ENCODE measurements at regions not wholly inside any gene's neighbourhood (a gene's known extent, or its start where the extent isn't known, plus 50 kb on each side); places are given as distances from the start of the nearest gene placed in this dataset.
"Not testable (repeated sequence)": the region's sequence is repeated elsewhere in the genome, so short reads cannot be mapped to it uniquely, and the experiment has no call there.

DNA sequence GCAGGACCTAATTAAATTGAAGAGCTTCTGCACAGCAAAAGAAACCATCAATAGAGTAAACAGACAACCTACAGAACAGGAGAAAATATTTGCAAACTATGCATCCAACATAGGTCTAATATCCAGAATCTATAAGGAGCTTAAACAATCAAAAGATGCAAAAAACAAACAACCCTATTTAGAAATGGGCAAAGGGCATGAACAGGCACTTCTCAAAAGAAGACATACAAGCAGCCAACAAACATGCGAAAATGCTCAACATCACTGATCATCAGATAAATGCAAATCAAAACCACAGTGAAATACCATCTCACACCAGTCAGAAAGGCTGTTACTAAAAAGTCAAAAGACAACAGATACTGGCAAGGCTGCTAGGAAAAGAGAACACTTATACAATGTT, 189.2 kb downstream of the CYP26B1 start:
- DNase-seq (ENCODE audit: low read depth): not testable (repeated sequence)

DNA sequence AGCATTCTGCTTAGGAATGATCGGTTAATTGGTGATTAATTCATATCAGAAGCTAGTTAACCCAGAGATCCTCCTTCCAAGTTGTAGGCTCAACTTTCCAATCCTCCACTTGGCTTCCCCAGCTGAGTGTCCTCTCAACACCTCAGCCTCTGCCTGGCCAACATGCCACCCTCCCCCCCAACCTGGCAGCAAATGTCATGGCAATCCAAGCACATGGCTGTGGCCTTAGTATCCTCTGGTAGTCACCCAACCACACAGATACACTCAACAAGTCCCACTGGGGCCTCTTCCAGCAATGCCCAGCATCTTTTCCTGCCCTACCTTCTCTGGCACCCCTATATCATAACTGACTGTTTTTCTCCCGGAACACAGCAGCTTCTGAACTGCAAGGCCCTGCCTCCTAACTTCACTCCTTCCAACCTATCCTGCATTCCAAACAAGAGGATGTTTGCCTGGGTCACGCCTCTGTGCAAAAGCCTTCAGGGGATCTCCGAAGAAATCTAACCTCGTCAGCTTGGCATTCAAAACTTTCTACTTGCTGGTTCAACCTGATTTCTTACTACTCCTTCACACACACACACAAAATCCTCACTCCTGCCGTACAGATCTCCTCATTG, 195.0 kb downstream of the CYP26B1 start:
- DNase-seq (ENCODE audit: low read depth): no peak

DNA sequence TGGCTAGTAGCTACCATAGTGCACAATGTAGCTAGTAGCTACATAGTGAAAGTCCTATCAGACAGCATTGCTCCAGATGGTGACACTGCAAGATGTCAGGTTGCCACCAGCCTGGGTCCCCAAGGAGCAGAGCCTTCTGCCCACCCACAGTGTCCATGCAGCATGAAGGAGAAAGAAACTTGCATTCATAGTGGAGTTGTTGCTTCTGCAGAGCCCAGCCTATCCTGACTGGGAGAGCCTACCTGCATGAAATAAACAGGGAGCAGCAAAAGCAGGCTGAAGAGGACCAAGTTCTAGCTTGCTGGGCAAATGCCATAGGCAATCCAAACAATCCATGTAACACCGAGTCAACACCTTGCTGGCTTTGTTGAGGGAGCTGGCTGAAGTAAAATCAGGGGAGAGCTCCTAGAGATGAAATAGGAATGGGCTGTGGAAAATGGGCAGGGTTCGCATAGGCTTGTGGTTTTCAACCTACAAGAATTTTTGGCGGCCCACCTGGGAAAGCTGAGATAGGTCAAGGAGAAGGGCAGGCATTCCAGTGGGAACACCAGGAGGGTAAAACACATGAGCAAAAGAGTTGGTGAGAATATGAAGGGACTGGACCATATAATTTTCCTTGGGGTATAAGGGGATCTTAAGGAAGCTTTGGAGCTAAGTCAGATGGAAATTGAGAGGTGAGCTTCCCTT, 195.8 kb downstream of the CYP26B1 start:
- no peak for DNase-seq (ENCODE audit: low read depth)

DNA sequence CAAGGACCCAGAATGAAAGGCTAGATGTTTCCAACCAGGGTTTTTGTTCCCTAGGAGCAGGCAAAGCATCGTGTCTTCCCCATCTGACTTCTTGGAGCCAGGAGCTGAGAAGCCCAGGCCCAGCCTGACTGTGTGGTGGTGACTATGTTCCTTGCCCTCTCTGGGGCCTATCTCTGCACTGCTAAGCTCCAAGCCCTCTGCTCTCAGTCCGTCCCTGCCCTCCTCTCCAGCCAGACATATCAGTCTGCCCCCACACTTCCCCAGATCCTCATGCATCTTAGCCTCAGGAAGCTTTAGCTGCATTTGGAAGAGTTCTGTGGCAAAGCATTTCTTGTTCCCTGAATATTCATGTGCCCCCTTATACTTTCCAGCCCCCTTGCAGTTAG, 196.6 kb downstream of the CYP26B1 start:
- DNase-seq (ENCODE audit: low read depth): no peak

DNA sequence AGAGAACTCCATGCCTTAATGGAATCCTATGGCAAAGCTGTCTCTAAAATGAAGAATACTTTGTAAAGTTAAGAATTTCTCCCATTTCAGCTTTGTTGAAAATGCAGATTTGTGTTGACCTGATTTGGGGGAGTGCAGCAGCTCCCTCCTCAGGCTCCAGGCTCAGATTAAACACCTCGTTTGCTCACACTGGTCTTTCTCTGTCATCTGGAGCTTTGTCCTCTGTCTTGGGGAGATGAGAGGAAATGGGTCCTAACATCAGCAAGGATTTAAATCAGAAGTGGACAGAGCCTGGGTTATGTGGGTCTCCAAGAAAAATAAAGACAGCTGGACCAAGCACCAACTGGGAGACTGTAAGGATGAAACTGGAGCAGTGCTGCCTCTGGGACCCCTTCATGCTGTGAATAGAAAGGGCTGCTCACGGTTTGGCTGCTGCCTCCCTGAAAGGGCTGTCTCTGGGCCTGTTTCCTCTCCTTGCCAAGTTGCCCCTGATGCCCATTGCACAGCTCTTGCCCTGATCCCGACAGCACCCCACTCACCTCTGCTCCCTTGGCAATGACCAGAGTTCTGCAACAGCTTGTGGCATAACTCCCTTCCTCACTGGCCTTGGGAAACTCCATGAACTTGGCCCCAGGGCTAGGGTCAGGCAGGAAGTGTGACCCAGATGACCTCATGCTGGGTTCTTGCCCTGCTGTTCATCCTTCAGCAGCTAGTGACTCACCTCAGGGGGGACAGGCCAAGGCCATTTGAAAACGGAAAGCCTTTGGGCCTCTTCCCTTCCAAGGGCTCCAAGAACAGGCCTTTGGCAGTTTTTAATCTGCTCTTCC, 197.2 kb downstream of the CYP26B1 start:
- DNase-seq (ENCODE audit: low read depth): no peak

DNA sequence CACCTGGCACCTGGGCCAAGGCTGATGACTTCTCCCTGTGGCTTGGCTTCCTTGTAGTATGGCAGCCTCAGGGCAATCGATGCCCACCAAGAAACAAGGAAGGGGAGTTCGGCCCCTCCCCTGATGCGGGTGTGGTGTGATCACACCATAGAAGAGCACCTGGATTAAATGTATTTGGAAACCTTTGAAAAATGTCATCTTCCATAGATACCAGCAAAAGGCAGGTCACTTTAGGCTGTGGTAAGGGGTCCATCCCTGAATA, 198.2 kb downstream of the CYP26B1 start:
- DNase-seq (ENCODE audit: low read depth): no peak

DNA sequence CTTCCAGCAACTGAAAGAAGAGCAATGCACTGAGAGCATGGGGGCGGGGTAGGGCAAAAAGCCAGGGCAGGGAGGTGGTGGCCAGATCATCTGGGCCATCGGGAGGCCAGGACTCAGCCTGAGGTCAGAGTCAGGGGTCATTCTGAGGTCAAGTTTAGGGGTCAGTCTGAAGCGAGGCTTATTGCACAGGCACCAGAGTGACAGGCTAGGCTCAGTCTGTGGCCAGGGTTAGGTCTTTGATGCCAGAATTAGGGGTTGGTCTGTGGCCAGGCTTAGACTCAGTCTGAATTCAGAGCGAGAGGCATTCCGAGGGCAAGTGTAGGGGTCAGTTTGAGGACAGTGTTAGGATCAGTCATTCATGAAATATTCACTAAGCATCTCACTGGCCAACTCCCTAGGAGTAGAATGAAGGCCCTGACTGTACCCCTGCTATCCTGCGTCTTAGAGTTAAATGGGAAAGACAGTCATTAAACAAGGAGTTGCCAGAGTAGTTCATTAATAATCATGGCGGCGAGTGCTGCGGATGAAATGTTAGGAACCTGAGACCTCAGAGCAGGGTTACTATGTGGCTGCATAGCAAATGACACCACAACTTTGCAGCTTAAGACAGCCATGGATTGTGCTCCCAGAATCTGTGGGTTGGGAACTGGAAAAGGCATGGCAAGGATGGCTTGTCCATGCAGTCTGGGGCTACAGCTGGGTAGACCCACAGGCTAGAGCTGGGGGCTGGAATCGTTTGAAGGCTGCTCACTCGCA, 198.7 kb downstream of the CYP26B1 start:
- DNase-seq (ENCODE audit: low read depth): no peak

DNA sequence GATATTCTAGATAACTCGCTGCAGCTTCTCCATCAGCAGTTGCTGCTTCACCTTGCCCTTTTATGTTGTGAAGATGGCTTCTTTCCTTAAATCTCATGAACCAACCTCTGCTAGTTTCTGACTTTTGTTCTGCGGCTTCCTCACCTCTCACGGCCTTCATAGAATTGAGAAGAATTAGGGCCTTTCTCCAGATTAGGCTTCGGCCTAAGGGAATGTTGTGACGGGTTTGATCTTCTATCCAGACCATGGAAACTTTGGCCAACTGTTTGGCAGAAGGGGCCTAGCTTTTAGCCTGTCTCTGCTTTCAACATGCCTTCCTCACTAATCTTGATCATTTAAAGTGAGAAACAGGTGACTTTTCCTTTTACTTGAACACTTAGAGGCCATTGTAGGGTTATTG, 199.9 kb downstream of the CYP26B1 start:
- DNase-seq (ENCODE audit: low read depth): no peak

DNA sequence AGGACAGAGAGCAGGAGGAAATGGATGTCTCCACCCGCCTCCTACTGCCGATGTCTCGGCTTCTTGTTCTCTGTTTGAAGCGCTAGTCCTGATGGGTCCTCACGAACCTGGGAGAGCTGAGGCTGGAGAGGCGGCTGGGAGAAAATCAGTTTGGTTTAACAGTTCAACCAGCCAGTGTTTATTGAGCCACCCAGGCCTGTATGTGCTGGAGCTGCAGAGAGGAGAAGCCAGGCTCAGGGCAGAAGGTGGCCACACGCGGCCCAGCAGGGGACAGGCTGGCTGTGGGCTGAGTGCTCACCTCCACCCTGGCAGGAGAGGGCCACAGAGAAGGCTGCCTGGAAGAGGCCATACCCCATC, 202.1 kb downstream of the CYP26B1 start:
- no peak for DNase-seq (ENCODE audit: low read depth)

DNA sequence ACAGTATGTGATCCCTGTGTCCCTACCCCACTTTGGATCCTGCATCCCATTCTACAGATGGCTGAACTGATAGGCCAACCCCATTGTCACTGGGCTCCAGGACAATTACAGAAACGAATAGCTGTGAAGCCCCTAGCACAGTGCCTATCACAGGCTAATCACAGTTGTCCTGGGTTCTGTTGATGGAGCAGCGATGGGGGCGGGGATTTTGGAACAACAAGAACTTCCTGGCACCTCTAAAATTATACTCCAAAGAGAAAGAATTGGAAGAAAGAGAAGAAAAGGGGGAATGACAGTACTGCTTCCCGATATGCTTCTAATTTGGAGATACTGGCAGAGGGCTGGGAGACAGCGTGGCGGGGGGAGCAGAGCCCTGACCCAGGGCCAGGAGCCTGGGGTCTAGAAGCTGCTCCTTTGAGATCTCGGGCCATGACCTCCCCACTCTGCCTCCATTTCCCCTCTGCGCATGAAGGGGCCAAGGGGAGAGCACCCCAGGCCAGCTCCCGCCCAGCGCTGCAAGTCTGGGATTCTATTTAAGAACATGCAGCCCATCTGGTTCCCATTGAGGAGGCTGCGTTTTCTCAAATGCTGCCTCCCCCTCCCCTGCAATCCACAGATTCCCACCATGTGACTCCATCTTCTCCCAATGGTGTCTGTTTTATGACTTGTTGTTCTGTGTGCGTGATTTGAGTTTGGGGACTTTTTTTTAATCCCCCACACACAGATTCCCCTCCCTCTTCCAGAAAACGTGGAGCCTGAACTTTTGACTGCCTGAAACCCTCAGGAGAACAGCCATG, 202.7 kb downstream of the CYP26B1 start:
- no peak for DNase-seq (ENCODE audit: low read depth)

DNA sequence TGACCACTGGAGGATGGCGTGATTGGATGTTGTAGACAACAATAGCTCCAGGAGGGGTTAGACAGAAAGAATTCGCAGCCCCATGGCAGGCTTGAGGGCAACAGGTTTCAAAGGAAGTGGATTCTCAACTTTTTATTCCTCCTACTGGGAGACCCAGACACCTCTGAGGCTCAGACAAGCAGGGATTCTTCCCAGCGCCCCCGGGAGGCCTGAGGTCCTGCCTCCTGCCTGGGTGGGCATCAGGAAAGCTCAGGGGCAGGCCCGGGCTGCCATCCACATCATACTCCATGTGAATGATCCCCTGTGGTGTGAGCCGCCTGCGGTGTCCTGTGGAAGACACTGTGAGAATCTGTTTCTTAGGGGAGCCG, 203.5 kb downstream of the CYP26B1 start:
- DNase-seq (ENCODE audit: low read depth): no peak

DNA sequence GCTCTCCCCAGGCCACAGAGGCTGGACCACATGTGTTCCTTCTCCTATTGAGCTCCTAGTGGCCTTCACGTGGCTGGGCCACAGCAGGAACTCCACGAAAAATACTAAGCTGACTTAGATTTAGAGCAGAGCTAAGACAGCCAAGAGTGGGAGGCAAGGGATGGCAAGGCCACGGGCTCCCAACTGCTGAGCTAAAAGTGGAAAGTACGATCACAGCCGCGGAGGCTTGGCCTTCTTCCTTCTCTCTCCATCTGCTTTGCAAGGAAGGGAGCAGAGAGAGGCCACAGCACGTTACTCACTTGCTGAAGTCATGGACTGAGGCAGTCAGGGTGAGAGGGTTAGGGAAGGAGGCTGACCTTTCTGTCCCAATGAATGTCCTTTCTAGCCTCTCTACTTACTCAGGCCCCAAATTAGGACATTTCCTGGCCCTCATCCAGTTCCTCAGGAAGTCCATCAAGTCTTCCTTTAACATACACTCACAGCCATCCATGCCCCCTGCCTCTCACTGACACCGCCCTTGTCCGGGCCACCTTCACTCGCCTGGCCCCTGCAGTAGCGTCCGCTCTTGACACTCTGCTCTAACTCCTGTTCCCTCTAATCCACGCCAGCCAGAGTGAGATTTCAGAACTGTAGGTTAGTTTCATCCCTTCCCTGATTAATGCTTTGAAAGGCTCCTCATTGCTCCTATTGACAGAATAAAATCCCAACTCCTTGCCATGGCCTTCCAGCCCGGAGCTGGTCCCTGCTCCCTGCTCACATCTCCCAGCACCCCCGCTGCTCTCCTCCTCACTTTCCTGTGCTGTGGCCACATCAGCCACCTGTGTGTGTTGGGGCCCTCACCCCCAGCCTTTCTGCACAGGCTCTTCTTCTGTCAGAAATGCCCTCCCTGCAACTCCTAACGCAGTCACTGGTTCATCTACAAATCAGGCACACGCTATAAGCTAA, 204.2 kb downstream of the CYP26B1 start:
- no peak for DNase-seq (ENCODE audit: low read depth)

DNA sequence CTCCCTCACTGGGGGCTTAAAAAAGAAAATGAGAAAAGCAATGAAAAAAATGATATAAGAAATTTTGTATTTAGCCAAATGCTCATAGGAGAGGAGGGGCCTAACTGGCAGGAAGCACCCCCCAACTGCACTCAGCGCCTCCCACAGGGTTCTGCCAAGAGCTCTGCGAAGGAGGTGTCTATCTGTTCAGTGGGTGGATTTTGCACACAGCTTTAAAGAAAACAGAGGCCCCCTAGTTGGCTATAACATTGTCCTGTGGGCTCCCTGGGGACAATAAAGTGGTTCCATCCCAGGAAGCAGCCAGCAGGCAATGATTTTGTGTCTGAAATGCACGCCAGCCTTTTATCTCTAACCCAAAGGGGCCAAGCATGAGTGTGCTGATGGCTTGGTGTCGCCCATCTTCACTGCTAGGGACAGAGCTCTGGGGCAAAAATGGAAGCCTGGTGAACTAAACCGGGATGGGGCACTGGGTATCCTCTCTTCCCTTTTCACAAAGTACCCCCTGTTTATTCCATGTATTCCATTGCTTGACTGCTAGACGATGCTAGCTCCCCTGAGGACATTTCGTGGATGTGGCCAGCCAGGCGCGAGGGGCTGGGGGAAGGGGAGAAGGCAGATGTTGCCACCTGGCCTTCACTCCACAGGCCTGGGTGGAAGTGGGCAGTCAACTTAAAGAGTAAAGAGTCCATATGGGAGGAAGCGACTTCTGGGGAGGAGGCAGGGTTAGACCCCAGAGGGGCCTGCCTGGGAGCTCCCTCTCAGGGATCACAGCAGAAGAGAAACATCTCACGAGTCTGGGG, 205.7 kb downstream of the CYP26B1 start:
- no peak for DNase-seq (ENCODE audit: low read depth)

DNA sequence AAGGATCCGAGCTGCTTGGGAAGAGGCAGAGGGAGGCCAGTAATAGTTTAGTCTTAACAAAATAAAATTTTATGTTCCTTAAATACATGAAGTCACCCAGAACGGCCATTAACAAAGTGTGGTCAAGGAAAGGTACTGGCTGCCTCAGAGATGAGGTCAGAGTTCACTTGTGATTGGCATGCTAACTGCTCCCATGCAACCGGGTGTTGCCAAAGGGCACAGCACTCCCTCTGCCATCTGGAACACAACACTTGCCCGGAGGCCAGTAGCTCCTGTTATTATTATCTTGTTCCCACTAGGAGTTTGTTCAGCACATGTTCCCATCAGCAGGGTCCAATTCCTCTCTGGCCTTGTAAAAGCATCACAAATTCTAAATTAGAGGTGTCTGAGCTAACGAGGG, 207.0 kb downstream of the CYP26B1 start:
- DNase-seq (ENCODE audit: low read depth): no peak

DNA sequence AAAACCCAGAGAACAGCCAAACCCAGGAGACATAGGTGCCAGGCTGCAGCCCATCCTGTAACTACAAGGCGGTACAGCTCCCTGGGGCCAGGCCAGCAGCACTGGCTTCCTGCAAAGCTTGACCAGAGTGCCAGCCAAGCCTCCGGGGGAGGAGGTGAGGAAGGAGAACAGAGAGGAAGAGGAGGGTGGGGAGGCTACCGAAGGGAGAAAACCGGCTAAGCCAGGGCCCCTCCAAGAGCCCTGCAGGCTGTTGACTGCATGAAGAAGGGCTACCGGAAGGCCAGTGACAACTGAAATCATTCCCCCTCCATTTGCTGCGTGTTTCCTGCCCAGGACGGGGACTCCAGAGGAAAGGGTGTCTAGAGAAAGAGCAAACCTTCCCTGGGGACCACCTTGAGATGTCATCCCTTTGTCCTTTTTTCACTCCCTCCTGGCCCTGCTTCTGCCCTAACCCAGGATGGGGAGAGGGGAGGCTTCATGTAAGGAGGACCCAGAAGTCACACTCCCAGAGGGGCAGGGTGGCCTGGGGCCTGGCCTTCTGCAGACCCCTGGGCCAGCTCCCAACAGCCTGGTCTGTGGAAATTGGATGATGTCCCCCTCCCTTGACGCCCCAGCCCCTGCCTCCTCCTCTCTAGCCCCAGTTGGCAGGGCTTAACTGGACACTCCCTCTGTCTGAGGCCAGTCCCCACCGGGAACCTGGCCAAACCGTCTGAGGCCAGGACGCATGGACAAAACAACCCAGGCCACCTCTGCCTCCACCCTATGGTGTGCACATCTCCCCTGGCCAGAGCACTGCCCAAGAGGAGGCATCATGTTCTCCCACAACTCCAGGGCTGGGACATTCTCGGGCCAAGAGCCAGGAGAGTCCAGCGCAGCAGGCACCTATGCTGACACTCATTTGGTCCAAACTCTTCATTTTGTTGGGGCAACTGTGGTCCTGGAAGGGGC, 207.8 kb downstream of the CYP26B1 start:
- no peak for DNase-seq (ENCODE audit: low read depth)

DNA sequence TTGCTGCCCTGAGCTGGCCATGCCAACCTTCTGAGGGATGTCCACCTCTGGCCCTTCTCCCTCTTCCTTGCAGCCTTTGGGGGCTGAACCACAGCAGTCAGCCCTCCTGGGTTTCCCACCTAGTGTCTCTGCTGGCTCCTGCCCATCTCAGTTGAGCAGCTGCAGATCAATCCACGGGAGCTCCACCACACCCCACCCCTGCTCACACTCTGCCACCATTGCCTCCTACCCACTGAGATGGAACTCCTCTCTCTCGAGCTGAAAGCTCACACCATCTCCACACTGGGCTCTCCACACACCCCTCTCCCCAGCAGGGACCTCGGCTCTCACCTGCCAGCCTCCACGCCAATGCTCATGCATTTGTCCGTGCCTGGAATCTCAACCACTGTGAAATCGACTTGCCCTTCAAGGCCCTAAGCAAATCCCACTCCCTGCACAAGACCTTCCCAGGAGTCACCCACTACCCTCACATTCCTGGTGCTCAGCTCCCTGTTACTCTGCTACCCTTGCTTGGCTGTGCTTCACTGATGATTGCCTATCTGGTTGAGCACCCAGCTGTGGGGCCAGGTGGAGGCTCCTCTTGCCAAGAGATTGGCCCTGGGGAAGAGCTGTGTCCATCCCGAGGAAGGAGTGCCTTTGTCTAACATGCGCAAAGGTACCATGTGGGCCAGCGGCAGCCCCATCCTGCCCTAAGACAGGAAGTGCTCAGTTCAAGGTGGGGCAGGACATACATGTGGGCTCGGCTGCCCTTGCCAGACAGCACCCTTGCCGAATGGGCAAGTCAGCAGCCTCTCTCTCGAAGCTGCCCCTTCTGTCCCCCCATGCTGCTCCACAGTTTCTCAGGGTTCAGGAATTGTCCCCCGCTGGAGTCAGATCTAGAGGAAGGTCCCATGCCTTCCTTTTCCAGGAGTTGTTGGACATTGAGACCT, 208.7 kb downstream of the CYP26B1 start:
- DNase-seq (ENCODE audit: low read depth): no peak

DNA sequence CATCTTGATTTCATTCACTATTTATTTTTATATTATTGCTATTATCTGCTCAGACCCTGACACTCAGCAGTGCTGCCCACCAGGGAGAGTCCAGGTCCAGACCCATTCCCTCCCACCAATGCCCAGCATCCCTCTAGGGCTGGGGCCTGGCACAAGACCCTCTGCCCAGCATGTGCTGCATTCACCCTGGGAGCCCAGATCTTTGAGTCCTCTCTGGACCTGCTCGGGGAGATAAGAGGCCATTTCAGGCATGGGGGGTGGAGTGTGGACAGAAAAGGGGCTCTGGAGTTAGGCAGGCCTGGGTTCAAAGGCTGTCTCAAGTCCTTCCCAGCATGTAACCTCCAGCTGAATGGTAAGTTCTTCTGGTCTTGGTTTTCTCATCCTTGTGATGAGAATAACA, 209.6 kb downstream of the CYP26B1 start:
- no peak for DNase-seq (ENCODE audit: low read depth)

DNA sequence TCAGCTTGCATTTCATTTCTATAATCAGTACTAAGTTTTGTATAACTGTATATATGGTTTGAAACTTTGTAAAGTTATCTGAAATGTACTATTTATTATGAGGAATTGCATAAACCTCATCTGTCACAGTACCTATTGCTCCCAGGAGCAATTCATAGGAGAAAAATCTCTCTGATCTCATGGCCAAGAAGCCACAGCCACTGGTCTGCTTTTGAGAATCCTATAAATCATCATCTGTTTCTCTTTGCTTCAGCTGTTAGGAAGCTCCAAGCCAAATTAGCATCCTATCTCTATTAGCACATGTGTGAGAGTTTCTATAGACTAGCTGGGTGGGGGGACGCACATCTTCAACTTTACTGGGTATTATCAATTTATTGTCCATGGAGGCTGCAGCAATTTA, 210.3 kb downstream of the CYP26B1 start:
- DNase-seq (ENCODE audit: low read depth): no peak

Measured in HS-5 (cell line).